ENCODE measurements at regions not wholly inside any gene's neighbourhood (a gene's known extent, or its start where the extent isn't known, plus 50 kb on each side); places are given as distances from the start of the nearest gene placed in this dataset.

DNA sequence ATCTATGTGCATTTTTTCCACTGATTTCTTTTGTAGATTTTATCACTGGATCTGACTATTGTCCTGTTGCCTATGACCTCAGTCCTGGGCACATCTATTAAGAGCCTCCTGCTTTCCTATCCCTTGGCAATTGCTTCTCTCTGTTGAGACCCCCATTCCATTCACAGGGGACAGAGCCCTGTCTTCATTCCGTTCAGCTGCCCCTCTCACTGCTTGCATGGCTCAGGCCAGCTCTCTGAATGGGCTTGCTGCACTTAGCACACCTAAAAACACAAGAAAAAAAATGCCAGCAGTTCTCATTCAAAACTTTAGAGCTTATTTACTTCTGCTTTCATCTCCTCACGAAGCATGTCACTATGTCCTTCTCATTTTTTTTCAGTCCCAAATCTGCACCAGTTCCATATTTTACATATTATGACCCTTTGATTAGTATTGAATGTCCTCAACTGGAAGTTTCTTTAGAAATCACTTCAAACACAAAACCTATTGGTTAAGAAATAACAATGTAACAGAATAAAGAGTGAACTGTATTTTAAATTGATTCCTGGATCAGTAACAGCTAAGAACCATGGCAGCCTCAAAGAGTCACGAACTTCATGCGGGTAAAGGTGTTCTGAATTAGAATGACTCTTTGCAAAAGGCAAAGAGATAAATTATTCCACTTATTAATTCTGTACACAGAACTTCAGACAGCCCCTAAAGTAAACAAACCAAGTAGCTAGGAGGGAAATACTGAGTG, 616.5 kb downstream of the C6orf118 start:
- H3K79me2 ChIP-seq (replicated peaks; ENCODE audit: insufficient read depth, low read length), result no peaks in the 10 kb centered on the region
- no peak overlapping the region for H3K9ac ChIP-seq (ENCODE audit: low read length)
- H4K20me1 ChIP-seq (ENCODE audit: insufficient read depth), result no peaks in the 10 kb centered on the region
- no peak overlapping the region for H2AFZ ChIP-seq (ENCODE audit: low read depth, low read length)
- H3K27me3 ChIP-seq (ENCODE audit: insufficient read depth, low read depth, low read length), result no peaks in the 10 kb centered on the region
- H3K27ac ChIP-seq (ENCODE audit: low read length), result no peak overlapping the region
- TF ChIP-seq EZH2 (IDR thresholded peaks at IDR 0.05; ENCODE audit: borderline replicate concordance, insufficient read depth, low read length, poor library complexity, severe bottlenecking) (no peak), SMC3 (conservative IDR thresholded peaks at IDR 0.05; ENCODE audit: poor library complexity) (no peak), RAD21 (conservative IDR thresholded peaks at IDR 0.05) (no peak), EP300 (conservative IDR thresholded peaks at IDR 0.05; ENCODE audit: poor library complexity, severe bottlenecking) (no peak), TAF1 (IDR thresholded peaks at IDR 0.05; ENCODE audit: low read depth) (no peak), MXI1 (conservative IDR thresholded peaks at IDR 0.05; ENCODE audit: poor library complexity, severe bottlenecking) (no peak), POLR2AphosphoS5 (IDR thresholded peaks at IDR 0.05) (no peak)
- TF ChIP-seq, protein P1, sequence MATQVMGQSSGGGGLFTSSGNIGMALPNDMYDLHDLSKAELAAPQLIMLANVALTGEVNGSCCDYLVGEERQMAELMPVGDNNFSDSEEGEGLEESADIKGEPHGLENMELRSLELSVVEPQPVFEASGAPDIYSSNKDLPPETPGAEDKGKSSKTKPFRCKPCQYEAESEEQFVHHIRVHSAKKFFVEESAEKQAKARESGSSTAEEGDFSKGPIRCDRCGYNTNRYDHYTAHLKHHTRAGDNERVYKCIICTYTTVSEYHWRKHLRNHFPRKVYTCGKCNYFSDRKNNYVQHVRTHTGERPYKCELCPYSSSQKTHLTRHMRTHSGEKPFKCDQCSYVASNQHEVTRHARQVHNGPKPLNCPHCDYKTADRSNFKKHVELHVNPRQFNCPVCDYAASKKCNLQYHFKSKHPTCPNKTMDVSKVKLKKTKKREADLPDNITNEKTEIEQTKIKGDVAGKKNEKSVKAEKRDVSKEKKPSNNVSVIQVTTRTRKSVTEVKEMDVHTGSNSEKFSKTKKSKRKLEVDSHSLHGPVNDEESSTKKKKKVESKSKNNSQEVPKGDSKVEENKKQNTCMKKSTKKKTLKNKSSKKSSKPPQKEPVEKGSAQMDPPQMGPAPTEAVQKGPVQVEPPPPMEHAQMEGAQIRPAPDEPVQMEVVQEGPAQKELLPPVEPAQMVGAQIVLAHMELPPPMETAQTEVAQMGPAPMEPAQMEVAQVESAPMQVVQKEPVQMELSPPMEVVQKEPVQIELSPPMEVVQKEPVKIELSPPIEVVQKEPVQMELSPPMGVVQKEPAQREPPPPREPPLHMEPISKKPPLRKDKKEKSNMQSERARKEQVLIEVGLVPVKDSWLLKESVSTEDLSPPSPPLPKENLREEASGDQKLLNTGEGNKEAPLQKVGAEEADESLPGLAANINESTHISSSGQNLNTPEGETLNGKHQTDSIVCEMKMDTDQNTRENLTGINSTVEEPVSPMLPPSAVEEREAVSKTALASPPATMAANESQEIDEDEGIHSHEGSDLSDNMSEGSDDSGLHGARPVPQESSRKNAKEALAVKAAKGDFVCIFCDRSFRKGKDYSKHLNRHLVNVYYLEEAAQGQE (IDR thresholded peaks at IDR 0.05; ENCODE audit: borderline replicate concordance), result no peak
- TF ChIP-seq, protein P2, sequence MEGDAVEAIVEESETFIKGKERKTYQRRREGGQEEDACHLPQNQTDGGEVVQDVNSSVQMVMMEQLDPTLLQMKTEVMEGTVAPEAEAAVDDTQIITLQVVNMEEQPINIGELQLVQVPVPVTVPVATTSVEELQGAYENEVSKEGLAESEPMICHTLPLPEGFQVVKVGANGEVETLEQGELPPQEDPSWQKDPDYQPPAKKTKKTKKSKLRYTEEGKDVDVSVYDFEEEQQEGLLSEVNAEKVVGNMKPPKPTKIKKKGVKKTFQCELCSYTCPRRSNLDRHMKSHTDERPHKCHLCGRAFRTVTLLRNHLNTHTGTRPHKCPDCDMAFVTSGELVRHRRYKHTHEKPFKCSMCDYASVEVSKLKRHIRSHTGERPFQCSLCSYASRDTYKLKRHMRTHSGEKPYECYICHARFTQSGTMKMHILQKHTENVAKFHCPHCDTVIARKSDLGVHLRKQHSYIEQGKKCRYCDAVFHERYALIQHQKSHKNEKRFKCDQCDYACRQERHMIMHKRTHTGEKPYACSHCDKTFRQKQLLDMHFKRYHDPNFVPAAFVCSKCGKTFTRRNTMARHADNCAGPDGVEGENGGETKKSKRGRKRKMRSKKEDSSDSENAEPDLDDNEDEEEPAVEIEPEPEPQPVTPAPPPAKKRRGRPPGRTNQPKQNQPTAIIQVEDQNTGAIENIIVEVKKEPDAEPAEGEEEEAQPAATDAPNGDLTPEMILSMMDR (IDR thresholded peaks at IDR 0.05; ENCODE audit: poor library complexity, severe bottlenecking), result no peak
- H3K36me3 ChIP-seq (ENCODE audit: insufficient read depth, low read length), result no peaks in the 10 kb centered on the region
- H3K9me2 ChIP-seq (ENCODE audit: insufficient read depth, low read length), result no peaks in the 10 kb centered on the region
- no peaks in the 10 kb centered on the region for H3F3A ChIP-seq (ENCODE audit: insufficient read depth, low read length, poor library complexity, severe bottlenecking)
- H3K4me3 ChIP-seq (ENCODE audit: low read length), result no peak overlapping the region
- H3K4me2 ChIP-seq (ENCODE audit: low read length), result no peak overlapping the region
- H3K9me3 ChIP-seq (ENCODE audit: low read length), result no peaks in the 10 kb centered on the region

GRCh38 chr6:164690702-164691500, 618.5 kb downstream of the C6orf118 start:
- Histone ChIP-seq H2AFZ (ENCODE audit: low read depth, low read length) (no peak overlapping the region), H4K20me1 (ENCODE audit: insufficient read depth) (no peaks in the 10 kb centered on the region), H3K36me3 (ENCODE audit: insufficient read depth, low read length) (no peaks in the 10 kb centered on the region), H3K4me3 (ENCODE audit: low read length) (no peak overlapping the region), H3F3A (ENCODE audit: insufficient read depth, low read length, poor library complexity, severe bottlenecking) (no peaks in the 10 kb centered on the region), H3K9me2 (ENCODE audit: insufficient read depth, low read length) (no peaks in the 10 kb centered on the region), H3K4me2 (ENCODE audit: low read length) (no peak overlapping the region), H3K9me3 (ENCODE audit: low read length) (no peaks in the 10 kb centered on the region), H3K27me3 (ENCODE audit: insufficient read depth, low read depth, low read length) (no peaks in the 10 kb centered on the region), H3K27ac (ENCODE audit: low read length) (no peak overlapping the region), H3K79me2 (replicated peaks; ENCODE audit: insufficient read depth, low read length) (no peaks in the 10 kb centered on the region), H3K9ac (ENCODE audit: low read length) (no peak overlapping the region)
- no peak for TF ChIP-seq TAF1 (IDR thresholded peaks at IDR 0.05; ENCODE audit: low read depth)
- no peak for TF ChIP-seq RAD21 (conservative IDR thresholded peaks at IDR 0.05)
- no peak for TF ChIP-seq EP300 (conservative IDR thresholded peaks at IDR 0.05; ENCODE audit: poor library complexity, severe bottlenecking)
- TF ChIP-seq MXI1 (conservative IDR thresholded peaks at IDR 0.05; ENCODE audit: poor library complexity, severe bottlenecking), result no peak
- TF ChIP-seq, protein P1 (IDR thresholded peaks at IDR 0.05; ENCODE audit: borderline replicate concordance), result no peak
- no peak for TF ChIP-seq EZH2 (IDR thresholded peaks at IDR 0.05; ENCODE audit: borderline replicate concordance, insufficient read depth, low read length, poor library complexity, severe bottlenecking)
- TF ChIP-seq, protein P2 (IDR thresholded peaks at IDR 0.05; ENCODE audit: poor library complexity, severe bottlenecking), result no peak
- no peak for TF ChIP-seq POLR2AphosphoS5 (IDR thresholded peaks at IDR 0.05)
- no peak for TF ChIP-seq SMC3 (conservative IDR thresholded peaks at IDR 0.05; ENCODE audit: poor library complexity)

Measured in neural cell (in vitro differentiated cells).